ENCODE measurements at regions not wholly inside any gene's neighbourhood (a gene's known extent, or its start where the extent isn't known, plus 50 kb on each side); places are given as distances from the start of the nearest gene placed in this dataset.

GRCh38 chr15:96031426-96032110 lies 298.9 kb upstream of the NR2F2 start:
- TF ChIP-seq POLR2AphosphoS5 (IDR thresholded peaks at IDR 0.05) (no peak), CTCF (IDR thresholded peaks at IDR 0.05) (no peak), POLR2A (IDR thresholded peaks at IDR 0.05) (no peak)
